Neural cell (in vitro differentiated cells): ENCODE measurements at regions not wholly inside any gene's neighbourhood (a gene's known extent, or its start where the extent isn't known, plus 50 kb on each side); places are given as distances from the start of the nearest gene placed in this dataset.

Experiments used
- H2AFZ ChIP-seq: fragments of 200-600, 300-800 bp; sonication (generic), shearing (Covaris generic); 2 replicates; pipeline ENCODE4 v1.6.0; 2014; ENCODE audit warnings: low read depth, mild to moderate bottlenecking, antibody characterized with exemption, low read length, moderate library complexity
- H3F3A ChIP-seq: fragments of 200-600 bp; shearing (Covaris generic); 2 replicates; pipeline ENCODE4 v1.6.1; 2016; ENCODE audit warnings: mild to moderate bottlenecking, moderate library complexity, mixed read lengths, antibody characterized with exemption, low read length; ENCODE audit not compliant: insufficient read depth, poor library complexity, severe bottlenecking
- H3K27ac ChIP-seq: fragments of 200-600, 300-800 bp; sonication (generic), shearing (Covaris generic); 2 replicates; pipeline ENCODE4 v1.5.1; 2014; ENCODE audit warnings: mild to moderate bottlenecking, low read length, moderate library complexity
- H3K27me3 ChIP-seq: fragments of 300-800, 200-600 bp; sonication (generic), shearing (Covaris generic); 2 replicates; pipeline ENCODE4 v1.6.0; 2014; ENCODE audit warnings: mild to moderate bottlenecking, low read depth, low read length, moderate library complexity; ENCODE audit not compliant: insufficient read depth
- H3K36me3 ChIP-seq: fragments of 300-800, 200-600 bp; sonication (generic), shearing (Covaris generic); 2 replicates; pipeline ENCODE4 v1.5.1; 2014; ENCODE audit warnings: mild to moderate bottlenecking, antibody characterized with exemption, low read length, moderate library complexity; ENCODE audit not compliant: insufficient read depth
- H3K4me2 ChIP-seq: fragments of 300-800, 200-600 bp; sonication (generic), shearing (Covaris generic); 2 replicates; pipeline ENCODE4 v1.6.0; 2014; ENCODE audit warnings: mild to moderate bottlenecking, low read length
- H3K4me3 ChIP-seq: fragments of 300-800, 200-600 bp; sonication (generic), shearing (Covaris generic); 2 replicates; pipeline ENCODE4 v1.5.1; 2014; ENCODE audit warnings: mild to moderate bottlenecking, low read length, moderate library complexity
- H3K79me2 ChIP-seq: fragments of 200-600 bp; shearing (Covaris generic); replicated peaks from 2 replicates; pipeline ENCODE4 v1.6.0; 2014; ENCODE audit warnings: mild to moderate bottlenecking, low read length, moderate library complexity; ENCODE audit not compliant: insufficient read depth
- H3K9ac ChIP-seq: fragments of 300-800, 200-600 bp; sonication (generic), shearing (Covaris generic); 2 replicates; pipeline ENCODE4 v1.6.1; 2016; ENCODE audit warnings: mild to moderate bottlenecking, low read length, mixed read lengths
- H3K9me2 ChIP-seq: fragments of 200-600 bp; shearing (Covaris generic); 2 replicates; pipeline ENCODE4 v1.6.1; 2016; ENCODE audit warnings: mild to moderate bottlenecking, low read length, mixed read lengths; ENCODE audit not compliant: insufficient read depth
- H3K9me3 ChIP-seq: fragments of 200-600, 300-800 bp; sonication (generic), shearing (Covaris generic); 2 replicates; pipeline ENCODE4 v1.6.1; 2016; ENCODE audit warnings: mild to moderate bottlenecking, mixed run types, low read length, moderate library complexity, mixed read lengths
- H4K20me1 ChIP-seq: fragments of 200-600 bp; shearing (Covaris generic); 2 replicates; pipeline ENCODE4 v1.6.1; 2016; ENCODE audit warnings: mild to moderate bottlenecking, mixed run types; ENCODE audit not compliant: insufficient read depth
- CTCF ChIP-seq: fragments of 450-650 bp; IDR thresholded peaks from 2 replicates; pipeline ENCODE4 v1.5.1; 2014; ENCODE audit warnings: antibody characterized with exemption, mild to moderate bottlenecking, moderate library complexity; ENCODE audit not compliant: poor library complexity, severe bottlenecking
- EP300 ChIP-seq: fragments of 450-650 bp; conservative IDR thresholded peaks from 2 replicates; pipeline ENCODE4 v1.6.1; 2014; ENCODE audit warnings: antibody characterized with exemption, mild to moderate bottlenecking, moderate library complexity; ENCODE audit not compliant: poor library complexity, severe bottlenecking
- EZH2 ChIP-seq: fragments of 200-600, 300-800 bp; shearing (Covaris generic), sonication (generic); IDR thresholded peaks from 2 replicates; pipeline ENCODE4 v1.6.1; 2014; ENCODE audit warnings: antibody characterized with exemption, low read length, borderline replicate concordance, mild to moderate bottlenecking; ENCODE audit not compliant: insufficient read depth, poor library complexity, severe bottlenecking
- MXI1 ChIP-seq: fragments of 450-650 bp; conservative IDR thresholded peaks from 2 replicates; pipeline ENCODE4 v1.6.1; 2014; ENCODE audit warnings: antibody characterized with exemption, mild to moderate bottlenecking; ENCODE audit not compliant: poor library complexity, severe bottlenecking
- POLR2AphosphoS5 ChIP-seq: IDR thresholded peaks from 2 replicates; pipeline ENCODE4 v1.6.1; 2012
- RAD21 ChIP-seq: fragments of 450-650 bp; conservative IDR thresholded peaks from 2 replicates; pipeline ENCODE4 v1.6.1; 2014; ENCODE audit warnings: antibody characterized with exemption, mild to moderate bottlenecking, moderate library complexity
- REST ChIP-seq: IDR thresholded peaks from 2 replicates; pipeline ENCODE4 v1.6.1; 2012; ENCODE audit warnings: borderline replicate concordance
- SMC3 ChIP-seq: fragments of 450-650 bp; conservative IDR thresholded peaks from 2 replicates; pipeline ENCODE4 v1.6.1; 2014; ENCODE audit warnings: antibody characterized with exemption, mild to moderate bottlenecking, moderate library complexity; ENCODE audit not compliant: poor library complexity
- TAF1 ChIP-seq: IDR thresholded peaks from 2 replicates; pipeline ENCODE4 v1.6.1; 2012; ENCODE audit warnings: low read depth

- H3K36me3 ChIP-seq: no peaks in the 10 kb centered on the region
- H3K4me3 ChIP-seq: no peak overlapping the region
- H3K27me3 ChIP-seq: peaks cover 30% of the 10 kb centered on the region
- no peak overlapping the region for H3K9ac ChIP-seq
- no peaks in the 10 kb centered on the region for H3K9me2 ChIP-seq
- no peaks in the 10 kb centered on the region for H3K79me2 ChIP-seq
- no peaks in the 10 kb centered on the region for H3F3A ChIP-seq
- H2AFZ ChIP-seq: no peak overlapping the region
- H3K4me2 ChIP-seq: no peak overlapping the region
- TF ChIP-seq POLR2AphosphoS5: no peak
- no peak overlapping the region for H3K27ac ChIP-seq
- H4K20me1 ChIP-seq: no peaks in the 10 kb centered on the region
- H3K9me3 ChIP-seq: no peaks in the 10 kb centered on the region
These were observed 215.7 kb upstream of the FOXF1 start for GRCh38 chr16:86294535-86295196.

- Histone ChIP-seq H3F3A (no peaks in the 10 kb centered on the region), H3K27me3 (peaks cover 14% of the 10 kb centered on the region), H3K27ac (no peak overlapping the region), H3K9me3 (no peaks in the 10 kb centered on the region), H3K36me3 (no peaks in the 10 kb centered on the region), H2AFZ (no peak overlapping the region), H3K79me2 (no peaks in the 10 kb centered on the region), H3K9ac (no peak overlapping the region), H3K4me3 (no peak overlapping the region), H3K4me2 (no peak overlapping the region), H3K9me2 (no peaks in the 10 kb centered on the region), H4K20me1 (no peaks in the 10 kb centered on the region)
- no peak for TF ChIP-seq EP300
- TF ChIP-seq TAF1: no peak
- TF ChIP-seq SMC3: no peak
- no peak for TF ChIP-seq POLR2AphosphoS5
- TF ChIP-seq RAD21: no peak
- TF ChIP-seq REST: no peak
- no peak for TF ChIP-seq MXI1
- TF ChIP-seq EZH2: no peak
- no peak for TF ChIP-seq CTCF
These were observed 214.1 kb upstream of the FOXF1 start for GRCh38 chr16:86296256-86296655.

GRCh38 chr16:86297391-86297790, 212.9 kb upstream of the FOXF1 start:
- Histone ChIP-seq H3K4me3 (no peak overlapping the region), H4K20me1 (no peaks in the 10 kb centered on the region), H3K79me2 (no peaks in the 10 kb centered on the region), H3K36me3 (no peaks in the 10 kb centered on the region), H3F3A (no peaks in the 10 kb centered on the region), H3K27ac (no peak overlapping the region), H3K9me2 (no peaks in the 10 kb centered on the region), H3K4me2 (no peak overlapping the region), H3K27me3 (peaks cover 2% of the 10 kb centered on the region), H3K9me3 (no peaks in the 10 kb centered on the region), H2AFZ (no peak overlapping the region), H3K9ac (no peak overlapping the region)
- TF ChIP-seq TAF1 (no peak), MXI1 (no peak), EZH2 (no peak), CTCF (no peak), POLR2AphosphoS5 (no peak), EP300 (no peak), REST (no peak), SMC3 (no peak), RAD21 (no peak)
